CD4-positive, alpha-beta T cell treated with Interleukin-1 beta for 1 hour (primary cell): ENCODE measurements at regions not wholly inside any gene's neighbourhood (a gene's known extent, or its start where the extent isn't known, plus 50 kb on each side); places are given as distances from the start of the nearest gene placed in this dataset.

Experiments used
- DNase-seq, 2 donors: peaks; one replicate each; pipeline ENCODE4 v3.0.0-alpha.2; 2020 to 2022

GRCh38 chr19:31902821-31903220, 442.6 kb upstream of the ZNF507 start:
- DNase-seq, result no peak

- no peak for DNase-seq
Observed at GRCh38 chr19:31903979-31904378, 441.4 kb upstream of the ZNF507 start.

GRCh38 chr19:31906111-31906871, 439.1 kb upstream of the ZNF507 start:
- no peak for DNase-seq

- DNase-seq, result no peak
Observed at GRCh38 chr19:31907661-31908060, 437.7 kb upstream of the ZNF507 start.

- DNase-seq, result no peak
Observed at GRCh38 chr19:31908080-31908479, 437.3 kb upstream of the ZNF507 start.

- DNase-seq, result no peak
Observed at GRCh38 chr19:31908496-31909225, 436.7 kb upstream of the ZNF507 start.

- no peak for DNase-seq
Observed at GRCh38 chr19:31910224-31910623, 435.2 kb upstream of the ZNF507 start.

- no peak for DNase-seq
Observed at GRCh38 chr19:31911577-31911976, 433.8 kb upstream of the ZNF507 start.

GRCh38 chr19:31913103-31913661, 432.2 kb upstream of the ZNF507 start:
- DNase-seq, result no peak

- no peak for DNase-seq
Observed at GRCh38 chr19:31930401-31930800, 415.0 kb upstream of the ZNF507 start.

- DNase-seq, result no peak
Observed at GRCh38 chr19:31937983-31938382, 407.4 kb upstream of the ZNF507 start.

GRCh38 chr19:31938675-31939074, 406.7 kb upstream of the ZNF507 start:
- no peak for DNase-seq

GRCh38 chr19:31940396-31940795, 405.0 kb upstream of the ZNF507 start:
- no peak for DNase-seq

- no peak for DNase-seq
Observed at GRCh38 chr19:31943191-31943661, 402.2 kb upstream of the ZNF507 start.

- no peak for DNase-seq
Observed at GRCh38 chr19:31943778-31944177, 401.6 kb upstream of the ZNF507 start.

- no peak for DNase-seq
Observed at GRCh38 chr19:31944326-31944725, 401.1 kb upstream of the ZNF507 start.

- no peak for DNase-seq
Observed at GRCh38 chr19:31946491-31946890, 398.9 kb upstream of the ZNF507 start.

- DNase-seq, result no peak
Observed at GRCh38 chr19:31947436-31948115, 397.8 kb upstream of the ZNF507 start.

GRCh38 chr19:31952693-31953092, 392.7 kb upstream of the ZNF507 start:
- no peak for DNase-seq

GRCh38 chr19:31955061-31955460, 390.3 kb upstream of the ZNF507 start:
- DNase-seq, result no peak

GRCh38 chr19:31955884-31956283, 389.5 kb upstream of the ZNF507 start:
- no peak for DNase-seq

- DNase-seq, result no peak
Observed at GRCh38 chr19:31956771-31957392, 388.5 kb upstream of the ZNF507 start.

- no peak for DNase-seq
Observed at GRCh38 chr19:31957711-31958110, 387.7 kb upstream of the ZNF507 start.
